ENCODE measurements at regions not wholly inside any gene's neighbourhood (a gene's known extent, or its start where the extent isn't known, plus 50 kb on each side); places are given as distances from the start of the nearest gene placed in this dataset.
"Not testable (repeated sequence)": the region's sequence is repeated elsewhere in the genome, so short reads cannot be mapped to it uniquely, and the experiment has no call there.

DNA sequence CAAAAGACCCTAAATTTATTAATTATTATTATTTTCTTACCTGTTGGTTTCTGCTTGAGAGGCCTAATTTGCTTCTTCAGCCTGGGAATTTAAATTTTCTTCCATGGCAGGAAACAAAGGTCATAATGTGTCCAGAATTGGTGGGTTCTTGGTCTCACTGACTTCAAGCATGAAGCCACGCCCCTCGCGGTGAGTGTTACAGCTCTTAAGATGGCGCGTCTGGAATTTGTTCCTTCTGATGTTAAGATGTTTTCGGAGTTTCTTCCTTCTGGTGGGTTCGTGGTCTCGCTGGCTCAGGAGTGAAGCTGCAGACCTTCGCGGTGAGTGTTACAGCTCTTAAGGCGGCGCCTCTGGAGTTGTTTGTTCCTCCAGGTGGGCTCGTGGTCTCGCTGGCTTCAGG lies 998.7 kb upstream of the SPRY2 start:
- TF ChIP-seq, protein P1, sequence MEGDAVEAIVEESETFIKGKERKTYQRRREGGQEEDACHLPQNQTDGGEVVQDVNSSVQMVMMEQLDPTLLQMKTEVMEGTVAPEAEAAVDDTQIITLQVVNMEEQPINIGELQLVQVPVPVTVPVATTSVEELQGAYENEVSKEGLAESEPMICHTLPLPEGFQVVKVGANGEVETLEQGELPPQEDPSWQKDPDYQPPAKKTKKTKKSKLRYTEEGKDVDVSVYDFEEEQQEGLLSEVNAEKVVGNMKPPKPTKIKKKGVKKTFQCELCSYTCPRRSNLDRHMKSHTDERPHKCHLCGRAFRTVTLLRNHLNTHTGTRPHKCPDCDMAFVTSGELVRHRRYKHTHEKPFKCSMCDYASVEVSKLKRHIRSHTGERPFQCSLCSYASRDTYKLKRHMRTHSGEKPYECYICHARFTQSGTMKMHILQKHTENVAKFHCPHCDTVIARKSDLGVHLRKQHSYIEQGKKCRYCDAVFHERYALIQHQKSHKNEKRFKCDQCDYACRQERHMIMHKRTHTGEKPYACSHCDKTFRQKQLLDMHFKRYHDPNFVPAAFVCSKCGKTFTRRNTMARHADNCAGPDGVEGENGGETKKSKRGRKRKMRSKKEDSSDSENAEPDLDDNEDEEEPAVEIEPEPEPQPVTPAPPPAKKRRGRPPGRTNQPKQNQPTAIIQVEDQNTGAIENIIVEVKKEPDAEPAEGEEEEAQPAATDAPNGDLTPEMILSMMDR (IDR thresholded peaks at IDR 0.05), result not testable (repeated sequence)
- TF ChIP-seq EP300, POLR2A, POLR2AphosphoS5 (IDR thresholded peaks at IDR 0.05): not testable (repeated sequence)

Data from gastroesophageal sphincter (tissue), 3 donors.